ENCODE measurements at regions not wholly inside any gene's neighbourhood (a gene's known extent, or its start where the extent isn't known, plus 50 kb on each side); places are given as distances from the start of the nearest gene placed in this dataset.

GRCh38 chr6:144678844-144679243 lies 393.7 kb downstream of the UTRN start:
- H3K27ac ChIP-seq (ENCODE audit: low read length in 2 of 2), result no peak overlapping the region
- peaks cover 19 to 28% of the 10 kb centered on the region in 2 experiments for H3K36me3 ChIP-seq (replicated peaks in 1 of 2; ENCODE audit: control extremely low read depth in 1 of 2, control insufficient read depth in 1 of 2, extremely low read depth in 1 of 2, insufficient read depth in 2 of 2, low read length in 1 of 2)
- no peak overlapping the region for H3K4me2 ChIP-seq (replicated peaks; ENCODE audit: low read depth, low read length, poor library complexity, severe bottlenecking)
- H3K4me1 ChIP-seq (ENCODE audit: control insufficient read depth in 2 of 2, insufficient read depth in 2 of 2, low read length in 2 of 2), result no peaks in the 10 kb centered on the region
- H3K4me3 Mint-ChIP-seq, result no peak overlapping the region
- peaks cover 11% of the 10 kb centered on the region for H3K4me1 Mint-ChIP-seq
- WGBS (ENCODE audit: insufficient coverage), result no CpG with 5 or more reads among the region's 1 CpG
- no peaks in the 10 kb centered on the region for H3K27me3 Mint-ChIP-seq
- no peaks in the 10 kb centered on the region for H3K27me3 ChIP-seq (replicated peaks in 1 of 4; ENCODE audit: control extremely low read depth in 1 of 4, control insufficient read depth in 3 of 4, insufficient read depth in 4 of 4, low read length in 3 of 4)
- H3K9ac ChIP-seq (ENCODE audit: low read length), result no peak overlapping the region
- H4K20me1 ChIP-seq (ENCODE audit: control insufficient read depth, insufficient read depth, low read length, poor library complexity, severe bottlenecking), result peaks cover 10% of the 10 kb centered on the region
- no peak overlapping the region for H3K4me3 ChIP-seq (ENCODE audit: control extremely low read depth in 1 of 5, extremely low read depth in 1 of 5, insufficient read depth in 1 of 5, low read depth in 2 of 5, low read length in 4 of 5)
- no peak for ATAC-seq (ENCODE audit: low read depth)
- TF ChIP-seq CTCF (IDR thresholded peaks at IDR 0.05) (no peak), EZH2 (IDR thresholded peaks at IDR 0.05; ENCODE audit: borderline replicate concordance, insufficient read depth, low read depth, low read length, poor library complexity, severe bottlenecking) (no peak)
- intact Hi-C loops (cut with micrococcal nuclease), result no loop called here
- H3K79me2 ChIP-seq (ENCODE audit: control insufficient read depth, insufficient read depth, low read length), result peaks cover 34% of the 10 kb centered on the region
- POLR2A ChIA-PET, result no interaction called here
- DNase-seq, result no peak
- CTCF ChIA-PET, result interaction anchor here (1.0 kb wide), 2 partner anchors 14 to 15 kb away, joined by 3 read pairs; no protein-coding TSS in a partner anchor
- H3K9me3 Mint-ChIP-seq (ENCODE audit: insufficient read depth), result peaks cover 2% of the 10 kb centered on the region
- H3K9me3 ChIP-seq (ENCODE audit: control extremely low read depth in 1 of 3, control insufficient read depth in 2 of 3, insufficient read depth in 1 of 3, low read length in 2 of 3), result peaks cover 0 to 12% (median 8%) of the 10 kb centered on the region in 3 donors
- H2AFZ ChIP-seq (ENCODE audit: insufficient read depth, low read depth, low read length, poor library complexity, severe bottlenecking), result no peak overlapping the region
- H3K27ac Mint-ChIP-seq, result no peak overlapping the region

DNA sequence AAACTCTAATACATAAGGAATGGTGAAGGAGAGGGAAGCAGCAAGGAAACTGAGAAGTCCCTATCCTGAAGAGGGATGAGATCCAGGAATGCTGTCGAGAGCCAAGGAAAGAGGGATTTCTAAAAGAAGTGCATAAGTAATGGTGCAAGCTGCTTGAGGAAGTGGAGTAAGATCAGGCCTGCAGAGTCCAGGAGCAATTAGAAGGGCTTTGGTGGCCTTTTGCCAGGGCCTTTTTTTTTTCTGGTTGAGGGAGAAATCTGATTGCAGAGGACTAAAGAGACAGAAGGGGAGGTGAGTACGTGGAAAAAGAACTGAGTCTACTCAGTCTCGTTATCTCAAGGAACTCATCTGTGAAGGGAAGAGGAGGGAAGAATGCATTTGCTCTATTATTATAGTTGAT lies 396.2 kb downstream of the UTRN start:
- no peak for DNase-seq
- Histone ChIP-seq H3K9me3 (ENCODE audit: control extremely low read depth in 1 of 3, control insufficient read depth in 2 of 3, insufficient read depth in 1 of 3, low read length in 2 of 3) (peaks cover 1 to 5% (median 4%) of the 10 kb centered on the region in 3 donors), H3K36me3 (replicated peaks in 1 of 2; ENCODE audit: control extremely low read depth in 1 of 2, control insufficient read depth in 1 of 2, extremely low read depth in 1 of 2, insufficient read depth in 2 of 2, low read length in 1 of 2) (peaks cover 21 to 37% of the 10 kb centered on the region in 2 experiments), H4K20me1 (ENCODE audit: control insufficient read depth, insufficient read depth, low read length, poor library complexity, severe bottlenecking) (no peaks in the 10 kb centered on the region), H3K4me3 (ENCODE audit: control extremely low read depth in 1 of 5, extremely low read depth in 1 of 5, insufficient read depth in 1 of 5, low read depth in 2 of 5, low read length in 4 of 5) (no peak overlapping the region), H3K27me3 (replicated peaks in 1 of 4; ENCODE audit: control extremely low read depth in 1 of 4, control insufficient read depth in 3 of 4, insufficient read depth in 4 of 4, low read length in 3 of 4) (no peaks in the 10 kb centered on the region), H3K9ac (ENCODE audit: low read length) (no peak overlapping the region), H3K4me2 (replicated peaks; ENCODE audit: low read depth, low read length, poor library complexity, severe bottlenecking) (no peak overlapping the region), H3K79me2 (ENCODE audit: control insufficient read depth, insufficient read depth, low read length) (peaks cover 36% of the 10 kb centered on the region), H2AFZ (ENCODE audit: insufficient read depth, low read depth, low read length, poor library complexity, severe bottlenecking) (no peak overlapping the region), H3K4me1 (ENCODE audit: control insufficient read depth in 2 of 2, insufficient read depth in 2 of 2, low read length in 2 of 2) (no peaks in the 10 kb centered on the region), H3K27ac (ENCODE audit: low read length in 2 of 2) (no peak overlapping the region)
- Mint-ChIP-seq H3K27ac (no peak overlapping the region), H3K9me3 (ENCODE audit: insufficient read depth) (peaks cover 2% of the 10 kb centered on the region), H3K27me3 (no peaks in the 10 kb centered on the region), H3K4me3 (no peak overlapping the region), H3K4me1 (peaks cover 9% of the 10 kb centered on the region)
- no peak for ATAC-seq (ENCODE audit: low read depth)
- ChIA-PET CTCF (no interaction called here), POLR2A (no interaction called here)
- intact Hi-C loops (cut with micrococcal nuclease), result no loop called here
- TF ChIP-seq EZH2 (IDR thresholded peaks at IDR 0.05; ENCODE audit: borderline replicate concordance, insufficient read depth, low read depth, low read length, poor library complexity, severe bottlenecking), result no peak
- no peak for TF ChIP-seq CTCF (IDR thresholded peaks at IDR 0.05)
- WGBS (ENCODE audit: insufficient coverage), result 97% methylated on average over 3 of the region's 3 CpGs
